ENCODE measurements at regions not wholly inside any gene's neighbourhood (a gene's known extent, or its start where the extent isn't known, plus 50 kb on each side); places are given as distances from the start of the nearest gene placed in this dataset.

DNA sequence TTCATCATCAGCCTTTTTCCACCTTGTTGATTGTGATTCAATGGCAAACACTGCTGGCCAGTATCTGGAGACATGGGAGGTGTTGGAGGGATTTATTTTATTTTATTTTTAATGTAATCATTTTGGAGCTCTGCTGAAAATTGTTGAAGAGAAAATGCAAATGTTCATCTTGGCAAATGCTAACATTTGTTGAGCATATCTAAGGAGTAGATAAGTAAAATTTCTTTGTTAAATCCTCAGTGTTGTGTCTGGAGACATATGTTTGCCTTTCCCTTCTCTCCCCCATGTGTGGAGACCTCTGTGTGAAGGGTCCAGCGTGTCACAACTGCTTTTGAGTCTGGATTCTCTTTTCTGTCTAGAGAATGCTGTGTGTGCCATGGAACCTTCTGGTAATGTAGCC is 300.3 kb downstream of the FZD1 start:
- TF ChIP-seq FOXM1 (CRISPR knock-in tag; IDR thresholded peaks at IDR 0.05) (no peak), ELF1 (CRISPR knock-in tag; IDR thresholded peaks at IDR 0.05) (no peak), SAFB2 (CRISPR knock-in tag; IDR thresholded peaks at IDR 0.05; ENCODE audit: borderline replicate concordance, low read depth) (no peak), ZNF816 (CRISPR knock-in tag; IDR thresholded peaks at IDR 0.05; ENCODE audit: borderline replicate concordance) (no peak), GABPB1 (CRISPR knock-in tag; IDR thresholded peaks at IDR 0.05) (no peak)
- TF ChIP-seq, protein P1, sequence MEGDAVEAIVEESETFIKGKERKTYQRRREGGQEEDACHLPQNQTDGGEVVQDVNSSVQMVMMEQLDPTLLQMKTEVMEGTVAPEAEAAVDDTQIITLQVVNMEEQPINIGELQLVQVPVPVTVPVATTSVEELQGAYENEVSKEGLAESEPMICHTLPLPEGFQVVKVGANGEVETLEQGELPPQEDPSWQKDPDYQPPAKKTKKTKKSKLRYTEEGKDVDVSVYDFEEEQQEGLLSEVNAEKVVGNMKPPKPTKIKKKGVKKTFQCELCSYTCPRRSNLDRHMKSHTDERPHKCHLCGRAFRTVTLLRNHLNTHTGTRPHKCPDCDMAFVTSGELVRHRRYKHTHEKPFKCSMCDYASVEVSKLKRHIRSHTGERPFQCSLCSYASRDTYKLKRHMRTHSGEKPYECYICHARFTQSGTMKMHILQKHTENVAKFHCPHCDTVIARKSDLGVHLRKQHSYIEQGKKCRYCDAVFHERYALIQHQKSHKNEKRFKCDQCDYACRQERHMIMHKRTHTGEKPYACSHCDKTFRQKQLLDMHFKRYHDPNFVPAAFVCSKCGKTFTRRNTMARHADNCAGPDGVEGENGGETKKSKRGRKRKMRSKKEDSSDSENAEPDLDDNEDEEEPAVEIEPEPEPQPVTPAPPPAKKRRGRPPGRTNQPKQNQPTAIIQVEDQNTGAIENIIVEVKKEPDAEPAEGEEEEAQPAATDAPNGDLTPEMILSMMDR (CRISPR knock-in tag; IDR thresholded peaks at IDR 0.05): no peak

Measured in HepG2 (cell line).